Brain microvascular endothelial cell (primary cell): ENCODE measurements at regions not wholly inside any gene's neighbourhood (a gene's known extent, or its start where the extent isn't known, plus 50 kb on each side); places are given as distances from the start of the nearest gene placed in this dataset.
A peak's percentile ranks its signal among the peaks of the same experiment; 100 is the strongest.
"Not testable (repeated sequence)": the region's sequence is repeated elsewhere in the genome, so short reads cannot be mapped to it uniquely, and the experiment has no call there.

ENCODE experiments used
- DNase-seq: peaks from one replicate; pipeline ENCODE4 v3.0.0-alpha.2; 2020
- H3K27ac ChIP-seq: fragments of 250-450 bp; sonication (Bioruptor Pico); 2 replicates; pipeline ENCODE4 v1.5.1; 2020; ENCODE audit warnings: mild to moderate bottlenecking, moderate library complexity
- H3K27me3 ChIP-seq: fragments of 250-450 bp; sonication (Bioruptor Pico); replicated peaks from 2 replicates; pipeline ENCODE4 v1.5.1; 2020; ENCODE audit warnings: mild to moderate bottlenecking
- H3K36me3 ChIP-seq: fragments of 250-450 bp; sonication (Bioruptor Pico); replicated peaks from 2 replicates; pipeline ENCODE4 v1.5.1; 2020; ENCODE audit warnings: mild to moderate bottlenecking
- H3K4me3 ChIP-seq: 2 replicates; pipeline ENCODE4 v1.5.1; 2011; ENCODE audit warnings: low read depth, mild to moderate bottlenecking, control low read depth, low read length, moderate library complexity
- in situ Hi-C: cut with HindIII; loops from 2 replicates; pipeline ENCODE4 v1.10.0; 2017; ENCODE audit warnings: low sequenced_read_pairs, low pct_ligation_motif_present

GRCh38 chr2:111309231-111310075, 188.7 kb downstream of the BCL2L11 start:
- H3K4me3 ChIP-seq, H3K27me3 ChIP-seq, in situ Hi-C loops, DNase-seq, H3K36me3 ChIP-seq, H3K27ac ChIP-seq: not testable (repeated sequence)

GRCh38 chr2:111310395-111310794, 189.7 kb downstream of the BCL2L11 start:
- DNase-seq, H3K27me3 ChIP-seq, H3K4me3 ChIP-seq, H3K36me3 ChIP-seq, H3K27ac ChIP-seq, in situ Hi-C loops: not testable (repeated sequence)

- H3K4me3 ChIP-seq, DNase-seq, H3K27ac ChIP-seq, H3K27me3 ChIP-seq, H3K36me3 ChIP-seq, in situ Hi-C loops: not testable (repeated sequence)
Measured at GRCh38 chr2:111311568-111311967, 190.9 kb downstream of the BCL2L11 start.

GRCh38 chr2:111312897-111313607, 192.3 kb downstream of the BCL2L11 start:
- H3K36me3 ChIP-seq, H3K4me3 ChIP-seq, in situ Hi-C loops, H3K27me3 ChIP-seq, H3K27ac ChIP-seq: not testable (repeated sequence)
- DNase-seq, result peak; percentile 72

- DNase-seq, in situ Hi-C loops, H3K27ac ChIP-seq, H3K4me3 ChIP-seq, H3K27me3 ChIP-seq, H3K36me3 ChIP-seq: not testable (repeated sequence)
Measured at GRCh38 chr2:111313711-111314110, 193.0 kb downstream of the BCL2L11 start.

GRCh38 chr2:111315188-111315917, 194.6 kb downstream of the BCL2L11 start:
- in situ Hi-C loops, DNase-seq, H3K4me3 ChIP-seq, H3K36me3 ChIP-seq, H3K27me3 ChIP-seq, H3K27ac ChIP-seq: not testable (repeated sequence)

GRCh38 chr2:111316221-111316741, 195.6 kb downstream of the BCL2L11 start:
- in situ Hi-C loops, H3K27ac ChIP-seq, H3K4me3 ChIP-seq, DNase-seq, H3K27me3 ChIP-seq, H3K36me3 ChIP-seq: not testable (repeated sequence)

- DNase-seq, H3K4me3 ChIP-seq, H3K36me3 ChIP-seq, H3K27me3 ChIP-seq, H3K27ac ChIP-seq, in situ Hi-C loops: not testable (repeated sequence)
Measured at GRCh38 chr2:111316881-111317549, 196.3 kb downstream of the BCL2L11 start.

- in situ Hi-C loops, H3K27ac ChIP-seq, H3K27me3 ChIP-seq, DNase-seq, H3K4me3 ChIP-seq, H3K36me3 ChIP-seq: not testable (repeated sequence)
Measured at GRCh38 chr2:111319552-111319951, 198.8 kb downstream of the BCL2L11 start.

GRCh38 chr2:111320264-111320663, 199.6 kb downstream of the BCL2L11 start:
- DNase-seq, H3K36me3 ChIP-seq, H3K27me3 ChIP-seq, H3K27ac ChIP-seq, in situ Hi-C loops, H3K4me3 ChIP-seq: not testable (repeated sequence)

GRCh38 chr2:111320965-111321364, 200.3 kb downstream of the BCL2L11 start:
- DNase-seq, result peak; percentile 78

GRCh38 chr2:111323384-111323783, 202.7 kb downstream of the BCL2L11 start:
- H3K27me3 ChIP-seq, H3K36me3 ChIP-seq, in situ Hi-C loops, H3K27ac ChIP-seq, H3K4me3 ChIP-seq, DNase-seq: not testable (repeated sequence)

More at GRCh38 chr2:111320965-111321364, 200.3 kb downstream of the BCL2L11 start:
- H3K4me3 ChIP-seq, H3K27ac ChIP-seq, H3K36me3 ChIP-seq, H3K27me3 ChIP-seq, in situ Hi-C loops: not testable (repeated sequence)

GRCh38 chr2:111327726-111328125, 207.0 kb downstream of the BCL2L11 start:
- H3K4me3 ChIP-seq, DNase-seq, H3K27me3 ChIP-seq, in situ Hi-C loops, H3K36me3 ChIP-seq, H3K27ac ChIP-seq: not testable (repeated sequence)

GRCh38 chr2:111329309-111329708, 208.6 kb downstream of the BCL2L11 start:
- H3K27ac ChIP-seq, H3K4me3 ChIP-seq, in situ Hi-C loops, H3K27me3 ChIP-seq, H3K36me3 ChIP-seq, DNase-seq: not testable (repeated sequence)
